ENCODE measurements at regions not wholly inside any gene's neighbourhood (a gene's known extent, or its start where the extent isn't known, plus 50 kb on each side); places are given as distances from the start of the nearest gene placed in this dataset.

GRCh38 chr4:111501946-111502345 is 643.3 kb upstream of the FAM241A start:
- H3K9me3 Mint-ChIP-seq, result peaks cover 1% of the 10 kb centered on the region

GRCh38 chr4:111502626-111503025 is 642.6 kb upstream of the FAM241A start:
- Mint-ChIP-seq H3K27ac (no peak overlapping the region), H3K9me3 (no peaks in the 10 kb centered on the region), H3K4me1 (no peaks in the 10 kb centered on the region), H3K4me3 (no peak overlapping the region), H3K27me3 (ENCODE audit: low read depth) (no peaks in the 10 kb centered on the region), H3K36me3 (no peaks in the 10 kb centered on the region)
- DNase-seq (ENCODE audit: low spot score in 2 of 2, unreplicated experiment in 2 of 2), result no peak
- no peak for TF ChIP-seq CTCF (IDR thresholded peaks at IDR 0.05; ENCODE audit: unreplicated experiment)

More at GRCh38 chr4:111501946-111502345, 643.3 kb upstream of the FAM241A start:
- Mint-ChIP-seq H3K27ac (no peak overlapping the region), H3K36me3 (no peaks in the 10 kb centered on the region), H3K4me1 (no peaks in the 10 kb centered on the region), H3K27me3 (ENCODE audit: low read depth) (no peaks in the 10 kb centered on the region), H3K4me3 (no peak overlapping the region)
- no peak for DNase-seq (ENCODE audit: low spot score in 2 of 2, unreplicated experiment in 2 of 2)
- no peak for TF ChIP-seq CTCF (IDR thresholded peaks at IDR 0.05; ENCODE audit: unreplicated experiment)

- Mint-ChIP-seq H3K27ac (no peak overlapping the region), H3K4me1 (no peaks in the 10 kb centered on the region), H3K9me3 (no peaks in the 10 kb centered on the region), H3K36me3 (no peaks in the 10 kb centered on the region), H3K4me3 (no peak overlapping the region), H3K27me3 (ENCODE audit: low read depth) (no peaks in the 10 kb centered on the region)
- DNase-seq (ENCODE audit: low spot score in 2 of 2, unreplicated experiment in 2 of 2), result no peak
- TF ChIP-seq CTCF (IDR thresholded peaks at IDR 0.05; ENCODE audit: unreplicated experiment), result no peak
Observed at GRCh38 chr4:111506706-111507105, 638.5 kb upstream of the FAM241A start.

- H3K36me3 Mint-ChIP-seq, result no peaks in the 10 kb centered on the region
- no peak for TF ChIP-seq CTCF (IDR thresholded peaks at IDR 0.05; ENCODE audit: unreplicated experiment)
- no peaks in the 10 kb centered on the region for H3K9me3 Mint-ChIP-seq
- H3K27me3 Mint-ChIP-seq (ENCODE audit: low read depth), result no peaks in the 10 kb centered on the region
- DNase-seq (ENCODE audit: low spot score in 2 of 2, unreplicated experiment in 2 of 2), result no peak
- no peak overlapping the region for H3K27ac Mint-ChIP-seq
- H3K4me1 Mint-ChIP-seq, result no peaks in the 10 kb centered on the region
- H3K4me3 Mint-ChIP-seq, result no peak overlapping the region
Observed at GRCh38 chr4:111510535-111510934, 634.7 kb upstream of the FAM241A start.

GRCh38 chr4:111512081-111512783 is 633.0 kb upstream of the FAM241A start:
- Mint-ChIP-seq H3K4me1 (no peaks in the 10 kb centered on the region), H3K9me3 (no peaks in the 10 kb centered on the region), H3K4me3 (no peak overlapping the region), H3K27me3 (ENCODE audit: low read depth) (no peaks in the 10 kb centered on the region), H3K36me3 (no peaks in the 10 kb centered on the region), H3K27ac (no peak overlapping the region)
- TF ChIP-seq CTCF (IDR thresholded peaks at IDR 0.05; ENCODE audit: unreplicated experiment), result no peak
- DNase-seq (ENCODE audit: low spot score in 2 of 2, unreplicated experiment in 2 of 2), result no peak
